Testis (tissue), 2 donors: ENCODE measurements at regions not wholly inside any gene's neighbourhood (a gene's known extent, or its start where the extent isn't known, plus 50 kb on each side); places are given as distances from the start of the nearest gene placed in this dataset.

Experiments
- DNase-seq: peaks from one replicate; pipeline ENCODE4 v3.0.0-alpha.2; 2019
- H3K27ac ChIP-seq, 2 donors: fragments of 200-600 bp; sonication (generic); one replicate each; pipeline ENCODE4 v1.5.1; 2019
- H3K27me3 ChIP-seq: fragments of 200-600 bp; sonication (generic); one replicate; pipeline ENCODE4 v1.5.1; 2019
- H3K36me3 ChIP-seq: fragments of 200-600 bp; sonication (generic); one replicate; pipeline ENCODE4 v1.5.1; 2017; ENCODE audit warnings: low read depth; ENCODE audit errors: missing control alignments
- H3K4me1 ChIP-seq: fragments of 200-600 bp; sonication (generic); one replicate; pipeline ENCODE4 v1.5.1; 2019
- H3K4me3 ChIP-seq, 2 donors: fragments of 200-600 bp; sonication (generic); one replicate each; pipeline ENCODE4 v1.5.1; 2017 to 2019
- H3K9me3 ChIP-seq: fragments of 200-600 bp; sonication (generic); one replicate; pipeline ENCODE4 v1.5.1; 2017
- CTCF ChIP-seq, 3 experiments: fragments of 450-650 bp in 2 of 3; fragments of 200-600 bp in 1 of 3; sonication (generic) in 1 of 3; IDR thresholded peaks; one replicate each; pipeline ENCODE4 v1.5.1; 2016 to 2019; ENCODE audit warnings: antibody characterized with exemption in 3 of 3, mild to moderate bottlenecking in 2 of 3, moderate library complexity in 1 of 3
- POLR2A ChIP-seq: fragments of 450-650 bp; IDR thresholded peaks from one replicate; pipeline ENCODE4 v1.6.1; 2017; ENCODE audit warnings: antibody characterized with exemption, mild to moderate bottlenecking, moderate library complexity
- WGBS, 2 donors: methylation state at CpG; one replicate each; pipeline ENCODE4 v1.1.5; 2018; 5-methylcytosine and 5-hydroxymethylcytosine counted together
- intact Hi-C: fragments of 100-400 bp; cut with DNase I; formaldehyde crosslinking; loops from one replicate; pipeline ENCODE4 v1.15.1; 2023; ENCODE audit warnings: low total_unique reads

GRCh38 chr4:136812100-136812880 lies 720.0 kb downstream of the PCDH18 start:
- WGBS, 2 donors = 64 to 80% methylated on average over 6 to 42 of the region's 42 CpGs

GRCh38 chr4:136811496-136812077 lies 720.7 kb downstream of the PCDH18 start:
- Histone ChIP-seq H3K9me3 (no peaks in the 10 kb centered on the region), H3K36me3 (no peaks in the 10 kb centered on the region), H3K4me1 (no peaks in the 10 kb centered on the region), H3K27me3 (no peaks in the 10 kb centered on the region), H3K4me3 (peak overlapping the region in 1 of 2 donors; percentile 30), H3K27ac (no peak overlapping the region)
- intact Hi-C loops = no loop called here
- TF ChIP-seq POLR2A (no peak), CTCF (IDR thresholded peaks at IDR 0.05) (no peak)
- no peak for DNase-seq
- WGBS, 2 donors = 72 to 73% methylated on average over 13 to 14 of the region's 14 CpGs

More at GRCh38 chr4:136812100-136812880, 720.0 kb downstream of the PCDH18 start:
- TF ChIP-seq CTCF (IDR thresholded peaks at IDR 0.05) = no peak
- no peak for TF ChIP-seq POLR2A
- Histone ChIP-seq H3K4me3 (peak overlapping the region; percentile 15 to 30), H3K4me1 (no peaks in the 10 kb centered on the region), H3K9me3 (no peaks in the 10 kb centered on the region), H3K27ac (no peak overlapping the region), H3K36me3 (no peaks in the 10 kb centered on the region), H3K27me3 (no peaks in the 10 kb centered on the region)
- no peak for DNase-seq
- intact Hi-C loops = no loop called here

- TF ChIP-seq POLR2A (no peak), CTCF (IDR thresholded peaks at IDR 0.05) (no peak)
- no peaks in the 10 kb centered on the region for H3K27me3 ChIP-seq
- no peak for DNase-seq
- no peak overlapping the region for H3K4me3 ChIP-seq
- WGBS, 2 donors = 67 to 71% methylated on average over 1 to 6 of the region's 6 CpGs
- no peak overlapping the region for H3K27ac ChIP-seq
- H3K4me1 ChIP-seq = no peaks in the 10 kb centered on the region
- H3K9me3 ChIP-seq = no peaks in the 10 kb centered on the region
- H3K36me3 ChIP-seq = no peaks in the 10 kb centered on the region
- intact Hi-C loops = no loop called here
These were observed 721.7 kb downstream of the PCDH18 start for GRCh38 chr4:136810626-136811025.

GRCh38 chr4:136806844-136807243 lies 725.5 kb downstream of the PCDH18 start:
- Histone ChIP-seq H3K4me1 (no peaks in the 10 kb centered on the region), H3K36me3 (no peaks in the 10 kb centered on the region), H3K27me3 (no peaks in the 10 kb centered on the region), H3K4me3 (no peak overlapping the region), H3K9me3 (no peaks in the 10 kb centered on the region), H3K27ac (no peak overlapping the region)
- intact Hi-C loops = no loop called here
- no peak for DNase-seq
- no peak for TF ChIP-seq CTCF (IDR thresholded peaks at IDR 0.05)
- no peak for TF ChIP-seq POLR2A
- WGBS, 2 donors = 84 to 97% methylated on average over 1 of the region's 1 CpG

GRCh38 chr4:136805617-136806016 lies 726.7 kb downstream of the PCDH18 start:
- 83 to 89% methylated on average over 2 of the region's 2 CpGs for WGBS, 2 donors
- no peak for TF ChIP-seq POLR2A
- TF ChIP-seq CTCF (IDR thresholded peaks at IDR 0.05) = no peak
- no peaks in the 10 kb centered on the region for H3K9me3 ChIP-seq
- no peak overlapping the region for H3K27ac ChIP-seq
- H3K4me3 ChIP-seq = no peak overlapping the region
- intact Hi-C loops = no loop called here
- DNase-seq = no peak
- H3K36me3 ChIP-seq = no peaks in the 10 kb centered on the region
- no peaks in the 10 kb centered on the region for H3K27me3 ChIP-seq
- no peaks in the 10 kb centered on the region for H3K4me1 ChIP-seq
